Posterior vena cava (tissue), 2 donors: ENCODE measurements at regions not wholly inside any gene's neighbourhood (a gene's known extent, or its start where the extent isn't known, plus 50 kb on each side); places are given as distances from the start of the nearest gene placed in this dataset.

Experiments
- DNase-seq: peaks from one replicate; pipeline ENCODE4 v3.0.0-alpha.2; 2020; ENCODE audit warnings: low spot score
- intact Hi-C, 2 donors: fragments of 100-400 bp; cut with DNase I; formaldehyde crosslinking; loops; one replicate each; pipeline versions ENCODE4 v1.14.1 to v1.14.2; 2022 to 2023
- donor health status: DM: yes; HTN: yes; CAD: no.
- donor health status: DM: yes; HTN: yes; CAD: no.

GRCh38 chr4:184879271-184879670, 53.5 kb upstream of the ACSL1 start:
- no peak for DNase-seq
- intact Hi-C loops, result no loop called here

- DNase-seq, result no peak
- intact Hi-C loops, result no loop called here
Measured at GRCh38 chr4:184882276-184882675, 56.5 kb upstream of the ACSL1 start.

GRCh38 chr4:184883024-184883423, 57.3 kb upstream of the ACSL1 start:
- intact Hi-C loops, result no loop called here
- no peak for DNase-seq

- no peak for DNase-seq
- intact Hi-C loops, result no loop called here
Measured at GRCh38 chr4:184884883-184885282, 59.1 kb upstream of the ACSL1 start.

GRCh38 chr4:184885602-184886001, 59.8 kb upstream of the ACSL1 start:
- no peak for DNase-seq
- intact Hi-C loops, result no loop called here

GRCh38 chr4:184887333-184887732, 61.6 kb upstream of the ACSL1 start:
- no peak for DNase-seq
- intact Hi-C loops, result no loop called here

- DNase-seq, result no peak
- intact Hi-C loops, result no loop called here
Measured at GRCh38 chr4:184887947-184888346, 62.2 kb upstream of the ACSL1 start.

GRCh38 chr4:184889666-184890335, 64.0 kb upstream of the ACSL1 start:
- intact Hi-C loops, result no loop called here

GRCh38 chr4:184890499-184890898, 64.7 kb upstream of the ACSL1 start:
- no peak for DNase-seq
- intact Hi-C loops, result no loop called here

More at GRCh38 chr4:184889666-184890335, 64.0 kb upstream of the ACSL1 start:
- no peak for DNase-seq

- intact Hi-C loops, result no loop called here
- no peak for DNase-seq
Measured at GRCh38 chr4:184891816-184892397, 66.1 kb upstream of the ACSL1 start.

- no peak for DNase-seq
- intact Hi-C loops, result no loop called here
Measured at GRCh38 chr4:184892999-184893398, 67.2 kb upstream of the ACSL1 start.

GRCh38 chr4:184893801-184894571, 68.2 kb upstream of the ACSL1 start:
- DNase-seq, result no peak
- intact Hi-C loops, result no loop called here

GRCh38 chr4:184895012-184895695, 69.4 kb upstream of the ACSL1 start:
- intact Hi-C loops, result no loop called here
- no peak for DNase-seq

GRCh38 chr4:184896868-184897715, 71.3 kb upstream of the ACSL1 start:
- DNase-seq, result no peak
- intact Hi-C loops, result no loop called here

- intact Hi-C loops, result no loop called here
- no peak for DNase-seq
Measured at GRCh38 chr4:184897895-184898294, 72.1 kb upstream of the ACSL1 start.

GRCh38 chr4:184898793-184899192, 73.0 kb upstream of the ACSL1 start:
- no peak for DNase-seq
- intact Hi-C loops, result no loop called here

GRCh38 chr4:184899261-184900134, 73.7 kb upstream of the ACSL1 start:
- DNase-seq, result no peak

GRCh38 chr4:184900184-184900583, 74.4 kb upstream of the ACSL1 start:
- intact Hi-C loops, result no loop called here

More at GRCh38 chr4:184899261-184900134, 73.7 kb upstream of the ACSL1 start:
- intact Hi-C loops, result no loop called here

More at GRCh38 chr4:184900184-184900583, 74.4 kb upstream of the ACSL1 start:
- DNase-seq, result no peak
